GM21723 (cell line): ENCODE measurements at regions not wholly inside any gene's neighbourhood (a gene's known extent, or its start where the extent isn't known, plus 50 kb on each side); places are given as distances from the start of the nearest gene placed in this dataset.

Experiments
- ATAC-seq: cut with Tn5 transposase; IDR thresholded peaks from one replicate; pipeline ENCODE4 v1.9.1; 2021; ENCODE audit warnings: mild to moderate bottlenecking, moderate library complexity; ENCODE audit not compliant: unreplicated experiment

DNA sequence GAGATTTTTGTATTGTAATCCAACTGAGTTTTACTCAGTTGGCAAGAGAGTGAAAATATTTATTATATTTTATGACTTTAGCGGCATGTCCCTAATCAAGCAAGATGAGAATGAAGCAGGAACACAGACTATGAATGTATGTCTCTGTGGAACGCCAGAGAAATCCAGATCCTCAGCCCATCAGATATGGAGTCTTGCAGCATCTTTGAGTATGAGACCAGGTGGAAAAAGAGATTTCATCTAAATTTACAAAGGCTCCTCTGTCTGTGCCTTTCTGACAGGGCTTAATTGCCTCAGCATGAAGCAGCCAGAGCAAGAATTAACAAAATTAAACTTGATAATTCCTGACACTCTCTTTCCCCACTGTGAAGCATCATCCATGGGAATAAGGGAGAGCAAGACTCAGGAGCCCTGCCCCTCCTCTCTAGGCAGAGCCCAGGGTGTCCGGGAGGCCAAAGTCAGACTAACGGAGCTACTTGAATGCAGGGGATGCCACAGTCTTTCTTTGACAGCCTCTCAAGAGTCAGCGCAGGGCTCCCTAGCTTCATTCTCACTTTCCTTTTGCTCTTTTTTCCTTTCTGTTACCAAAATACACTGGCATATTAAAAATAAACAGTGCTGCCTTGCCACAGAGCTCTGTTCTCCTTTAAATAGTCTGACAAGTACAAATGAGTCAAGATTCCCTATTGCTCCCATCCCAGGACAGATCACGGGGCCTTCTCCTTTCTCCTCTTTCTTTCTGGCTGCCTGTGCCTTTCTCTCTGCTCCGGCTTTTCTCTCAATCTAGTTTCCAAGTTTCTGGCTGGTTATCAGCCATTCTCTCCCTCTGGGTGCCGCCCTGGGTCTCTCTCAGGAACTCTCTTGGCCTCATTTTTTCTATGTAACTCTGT lies 132.2 kb upstream of the INHBA start:
- ATAC-seq = no peak

DNA sequence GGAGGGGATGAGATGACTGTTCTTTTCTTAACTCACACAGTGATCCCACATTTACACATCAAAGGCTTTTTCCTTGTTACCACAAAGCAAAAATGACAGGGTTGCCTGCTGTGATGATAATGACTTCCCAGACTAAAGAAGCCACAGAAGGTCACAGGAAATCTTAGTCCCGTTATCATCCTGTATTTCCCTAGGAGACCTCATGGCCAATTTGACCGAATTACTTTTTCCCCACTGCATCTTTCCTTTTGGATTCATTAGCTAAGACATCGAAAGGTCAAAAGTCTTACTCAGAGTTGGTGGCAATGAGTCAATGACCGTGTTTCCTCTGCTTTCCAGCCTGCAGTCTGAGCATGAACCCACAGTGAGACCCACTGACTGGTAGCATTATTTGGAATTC lies 130.1 kb upstream of the INHBA start:
- no peak for ATAC-seq

DNA sequence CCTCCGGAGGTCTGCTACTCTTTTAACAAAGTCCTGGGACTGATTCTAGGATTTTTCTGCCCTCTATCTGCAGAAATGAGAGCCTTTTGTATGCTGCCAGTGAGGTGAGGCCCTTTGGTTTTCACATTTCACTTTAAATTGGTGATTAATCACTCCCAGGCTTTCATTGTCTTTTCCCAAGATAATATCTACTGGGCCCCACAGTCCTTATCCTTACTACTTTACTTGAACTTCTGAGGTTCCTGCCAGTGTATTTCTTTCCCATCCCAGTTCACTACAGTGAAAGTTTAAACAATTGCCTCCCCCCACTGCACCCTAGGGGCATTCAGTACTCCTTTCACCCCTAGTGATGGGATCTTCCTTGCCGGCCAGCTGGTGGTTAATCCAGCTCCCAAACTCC lies 127.4 kb upstream of the INHBA start:
- no peak for ATAC-seq

DNA sequence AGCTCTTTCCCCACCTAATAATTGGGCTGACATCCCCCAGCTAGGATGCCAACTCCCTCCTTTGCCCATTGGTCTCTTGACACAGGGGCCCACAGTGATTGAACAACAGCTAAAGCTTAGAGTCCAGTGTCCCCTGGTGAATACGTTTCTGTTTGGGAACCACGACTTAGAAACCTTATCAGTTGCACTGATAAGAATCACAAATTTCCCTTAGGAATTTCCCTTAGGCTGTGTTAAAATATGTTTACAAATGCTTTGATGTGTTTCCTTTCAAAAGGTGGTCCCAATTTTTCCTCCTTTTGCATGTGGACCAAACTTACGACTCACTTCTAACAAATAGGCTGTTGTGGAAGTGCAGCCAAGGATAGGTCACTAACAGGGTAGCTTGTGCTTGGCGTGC lies 126.0 kb upstream of the INHBA start:
- no peak for ATAC-seq

DNA sequence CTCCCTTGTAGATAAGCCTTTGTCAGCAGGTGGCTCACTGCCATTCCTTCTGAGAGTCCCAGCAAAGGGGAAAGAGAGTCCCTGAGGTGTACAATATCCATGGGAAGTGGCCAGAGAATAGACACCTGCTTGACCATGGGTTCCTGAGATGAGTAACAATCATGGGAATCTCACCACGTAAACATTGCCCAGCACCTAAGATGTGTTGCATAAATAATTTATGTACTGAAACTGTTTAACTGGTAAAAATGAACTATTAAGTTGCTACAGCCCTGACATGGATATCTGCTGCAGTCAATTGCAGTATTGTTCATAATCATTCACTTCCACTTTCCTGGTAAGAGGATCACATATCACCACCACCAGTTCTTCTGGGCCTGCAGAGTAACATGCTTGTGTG lies 123.8 kb upstream of the INHBA start:
- no peak for ATAC-seq

DNA sequence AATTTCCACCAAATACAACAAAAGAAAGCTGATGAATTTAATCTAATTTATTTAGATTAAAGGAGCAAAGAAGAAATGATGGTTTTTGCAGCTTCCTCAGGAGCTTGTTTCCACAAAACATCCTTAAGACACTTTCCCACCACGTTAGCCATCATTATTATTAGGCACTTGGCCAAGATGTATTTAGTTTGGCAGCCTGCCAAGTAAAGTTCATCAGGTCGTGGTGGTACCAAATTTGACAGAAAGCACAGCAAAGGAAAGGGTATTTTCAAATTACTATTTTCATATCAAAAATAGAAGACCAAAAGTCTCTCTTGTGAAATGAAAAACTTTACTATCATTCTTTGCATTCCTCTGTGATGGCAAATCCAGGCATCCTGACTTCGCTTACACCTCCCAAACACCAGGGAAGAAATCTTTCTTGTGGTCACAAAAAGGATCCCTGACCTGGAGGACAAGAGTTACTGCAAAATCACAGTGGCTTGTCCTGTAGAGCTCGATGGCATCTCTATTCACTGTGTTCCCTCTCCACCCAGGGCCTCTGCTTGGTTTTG lies 123.1 kb upstream of the INHBA start:
- no peak for ATAC-seq

DNA sequence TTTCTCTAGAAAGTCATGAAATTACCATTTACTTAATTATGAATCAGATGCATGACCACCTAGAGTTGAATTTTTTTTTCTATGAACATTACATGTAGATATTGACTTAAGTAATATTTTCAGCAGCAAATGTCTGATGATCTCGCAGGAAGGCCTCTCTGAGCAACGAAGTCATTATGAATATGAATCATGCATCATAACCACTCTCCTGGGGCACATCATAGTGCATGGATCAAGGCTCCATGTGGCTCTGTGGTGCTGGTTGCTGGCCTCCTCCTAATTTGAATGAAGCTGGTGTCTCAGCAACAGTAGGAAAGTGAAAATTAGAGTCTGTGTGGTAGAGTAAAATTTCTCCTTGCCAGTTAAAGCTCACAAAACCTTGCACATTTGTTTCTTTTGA lies 121.4 kb upstream of the INHBA start:
- no peak for ATAC-seq

DNA sequence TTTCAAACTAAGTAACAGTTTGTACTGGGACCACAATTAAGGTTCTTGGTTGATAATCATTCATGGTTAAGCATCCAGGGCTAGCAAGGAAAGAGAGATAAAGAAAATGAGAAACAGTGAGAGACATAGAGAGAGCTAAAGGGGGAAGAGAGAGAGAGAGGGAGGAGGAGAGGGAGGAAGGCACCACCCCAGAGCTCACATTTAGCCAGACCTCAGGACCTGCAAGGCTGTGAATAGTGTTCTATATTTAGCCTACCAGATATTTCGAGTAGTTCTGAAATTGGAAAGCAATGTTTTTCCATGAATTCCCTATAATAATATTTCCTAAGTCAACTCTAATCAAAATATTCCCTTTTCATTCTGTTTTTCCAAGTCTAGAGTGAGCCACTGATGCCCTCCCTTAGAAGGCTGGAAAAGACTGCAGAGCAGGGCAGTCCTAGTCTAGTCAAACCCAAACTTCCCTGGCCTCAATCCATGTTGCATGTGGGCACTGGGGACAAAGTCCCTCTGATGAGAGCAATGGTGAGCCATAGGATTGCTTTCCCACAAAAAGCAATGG lies 119.4 kb upstream of the INHBA start:
- ATAC-seq = no peak

DNA sequence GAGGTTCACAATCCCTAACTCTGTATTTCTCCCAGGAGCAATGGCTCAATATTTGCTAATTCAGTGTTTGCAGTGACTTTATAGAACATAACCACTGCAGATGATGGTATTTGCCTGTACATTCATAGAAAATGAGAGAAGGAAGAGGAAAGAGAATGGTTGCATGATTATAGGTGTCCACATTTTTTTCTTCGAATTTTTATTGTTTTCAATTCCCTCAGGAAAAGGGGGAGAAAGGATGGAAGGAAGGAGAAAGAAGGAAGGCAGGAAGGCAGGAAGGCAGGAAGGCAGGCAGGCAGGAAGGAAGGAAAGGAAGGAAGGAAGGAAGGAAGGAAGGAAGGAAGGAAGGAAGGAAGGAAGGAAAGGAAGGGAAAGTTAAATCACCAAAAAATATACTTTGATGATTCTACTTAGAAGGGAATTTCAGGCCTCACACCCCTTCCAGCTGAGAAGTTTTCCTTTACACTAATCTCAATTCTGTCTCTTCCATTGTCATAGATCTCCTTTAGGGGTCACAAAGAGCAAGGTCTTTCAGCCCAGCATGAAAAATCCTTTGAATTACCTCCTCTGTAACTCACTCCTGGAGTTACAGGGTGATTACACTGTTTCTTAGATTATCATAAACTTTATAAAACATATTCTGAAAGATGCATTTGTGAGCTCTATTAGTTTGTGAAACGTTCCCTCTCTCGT lies 118.8 kb upstream of the INHBA start:
- ATAC-seq = no peak

DNA sequence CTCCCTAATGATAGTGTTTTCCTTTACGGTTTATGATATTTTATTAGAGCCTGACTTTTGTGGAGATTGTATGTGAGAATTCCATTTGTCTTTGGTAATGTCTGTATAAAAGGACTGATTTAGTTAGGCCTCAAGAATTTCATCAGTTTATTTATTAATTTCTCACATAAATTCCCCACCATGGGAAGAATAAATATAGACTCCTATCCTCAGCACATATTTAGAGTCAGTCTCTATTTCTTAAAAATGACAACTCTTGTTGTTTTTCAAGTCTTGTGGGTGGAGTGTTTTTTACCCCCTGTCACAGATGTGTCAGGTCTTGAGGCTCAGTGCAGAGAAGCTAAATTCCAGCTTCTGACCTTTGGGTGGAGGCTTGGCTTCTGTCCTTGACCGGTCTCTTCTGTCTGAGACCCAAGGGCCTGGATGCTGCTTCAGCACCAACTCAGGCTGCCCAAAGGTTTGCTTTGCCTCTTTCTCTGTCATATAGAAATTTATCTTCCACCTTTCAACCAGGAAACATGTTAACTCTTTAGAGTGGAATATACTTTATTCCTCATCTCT lies 117.3 kb upstream of the INHBA start:
- no peak for ATAC-seq

DNA sequence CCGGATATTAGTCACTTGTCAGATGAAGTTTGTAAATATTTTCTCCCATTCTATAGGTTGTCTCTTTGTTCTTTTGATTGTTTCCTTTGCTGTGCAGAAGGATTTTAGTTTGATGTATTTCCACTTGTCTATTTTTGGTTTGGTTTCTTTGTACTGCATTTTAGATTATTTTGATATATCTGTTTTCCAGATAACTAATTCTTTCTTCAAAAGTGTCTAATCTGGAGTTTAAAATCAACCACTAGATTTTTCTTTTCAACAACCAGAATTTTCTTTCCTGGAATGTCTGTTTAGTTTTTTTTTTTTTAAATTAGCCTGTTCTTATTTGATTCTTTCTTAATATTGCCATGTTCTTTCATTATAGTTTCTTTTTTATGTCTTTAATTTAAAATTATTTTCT lies 116.8 kb upstream of the INHBA start:
- ATAC-seq = no peak

DNA sequence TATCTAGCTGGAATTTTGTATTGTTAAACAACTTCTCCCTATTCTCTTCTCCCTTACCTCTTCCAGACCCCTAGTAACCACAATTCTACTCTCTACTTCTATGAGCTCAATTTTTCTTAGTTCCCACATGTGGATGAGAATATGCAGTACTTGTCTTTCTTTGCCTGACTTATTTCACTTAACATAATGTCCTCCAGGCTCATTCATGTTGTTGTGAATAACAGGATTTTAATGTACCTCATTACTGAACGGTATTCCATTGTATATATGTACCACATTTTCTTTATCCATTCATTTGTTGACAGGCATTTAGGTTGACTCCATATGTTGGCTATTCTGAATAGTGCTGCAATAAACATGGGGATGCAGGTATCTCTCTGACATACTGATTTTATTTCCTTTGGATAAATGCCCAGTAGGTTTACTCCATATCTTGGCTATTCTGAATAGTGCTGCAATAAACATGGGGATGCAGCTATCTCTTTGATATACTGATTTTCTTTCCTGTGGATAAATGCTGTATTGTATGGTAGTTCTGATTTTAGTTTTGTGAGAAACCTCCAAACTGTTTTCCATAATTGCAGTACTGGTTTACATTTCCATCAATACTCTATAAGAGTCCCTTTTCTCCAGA lies 116.0 kb upstream of the INHBA start:
- no peak for ATAC-seq

DNA sequence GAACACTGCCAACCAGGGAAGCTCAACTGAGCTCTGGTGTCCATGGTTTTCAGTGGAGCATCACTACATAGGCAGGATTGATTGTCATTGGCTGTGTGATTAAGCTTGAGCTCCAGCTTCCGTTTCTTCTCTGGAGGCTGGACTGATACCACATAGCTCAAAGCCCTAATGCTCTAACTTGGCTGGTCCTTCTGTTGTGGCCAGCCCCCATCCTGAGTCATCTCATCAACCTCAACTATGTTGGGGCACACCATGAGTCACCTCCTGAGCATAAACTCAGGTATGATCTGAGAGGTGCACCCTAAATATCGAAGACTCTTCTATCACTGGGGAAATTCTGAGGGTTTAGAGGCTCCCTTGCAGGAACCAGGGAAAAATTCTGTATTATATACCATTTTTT lies 114.5 kb upstream of the INHBA start:
- ATAC-seq = peak; percentile 69

DNA sequence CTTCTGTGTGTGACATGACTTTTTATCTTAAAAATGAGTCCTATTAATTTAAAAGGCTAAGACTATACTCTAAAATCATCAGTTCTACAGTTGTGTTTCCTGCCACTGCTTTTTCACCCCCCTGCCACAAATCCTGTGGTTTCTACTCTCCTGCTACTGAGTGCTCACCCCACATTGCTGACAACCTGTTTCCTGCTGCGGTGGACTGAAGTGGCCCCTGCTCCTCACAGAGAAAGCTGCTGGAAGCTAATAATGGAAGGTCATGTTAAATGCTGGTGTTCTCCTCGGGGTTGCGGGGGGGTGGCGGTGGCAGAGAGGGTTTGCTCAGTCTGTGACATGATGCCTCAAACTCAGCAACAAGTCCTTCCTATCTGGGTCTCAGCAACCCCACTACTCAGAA lies 113.2 kb upstream of the INHBA start:
- ATAC-seq = peak; percentile 55

DNA sequence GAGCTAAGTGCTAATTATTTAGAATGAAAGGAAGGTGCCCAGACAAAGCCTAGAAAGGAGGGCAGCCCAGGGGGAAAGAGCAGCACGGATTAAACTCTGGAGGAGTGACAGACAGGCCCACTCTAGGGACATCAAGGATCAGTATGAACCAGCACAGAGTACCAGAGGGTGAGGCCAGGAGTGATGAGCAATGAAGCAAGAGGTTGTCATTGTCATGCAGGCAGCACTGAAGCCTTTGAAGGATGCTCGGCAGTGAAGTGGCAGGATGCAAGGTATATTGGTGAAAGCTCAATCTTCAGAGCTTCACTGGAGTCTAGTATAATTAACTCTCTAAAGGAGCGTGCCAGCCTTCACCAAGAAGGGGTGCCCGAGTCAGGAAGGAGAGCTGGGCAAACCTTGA lies 112.0 kb upstream of the INHBA start:
- no peak for ATAC-seq

DNA sequence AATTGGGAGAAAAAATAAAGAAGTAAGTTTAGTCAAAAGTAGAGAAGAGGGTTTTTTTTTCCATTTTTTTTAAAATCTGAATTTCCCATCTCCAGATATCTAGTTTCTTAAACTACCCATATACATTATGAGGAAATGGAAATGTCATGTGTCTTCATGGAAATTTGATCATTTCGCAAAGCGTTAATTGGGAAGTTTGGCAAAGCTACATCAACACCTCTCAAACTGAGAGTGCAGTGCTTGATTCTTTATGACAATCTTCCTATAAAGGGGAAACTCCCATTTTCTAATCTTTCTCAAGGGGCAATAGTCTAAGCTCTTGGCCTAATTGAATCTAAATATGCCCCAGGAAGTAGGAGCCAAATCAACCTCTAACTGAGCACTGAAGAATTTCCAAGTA lies 110.4 kb upstream of the INHBA start:
- no peak for ATAC-seq

DNA sequence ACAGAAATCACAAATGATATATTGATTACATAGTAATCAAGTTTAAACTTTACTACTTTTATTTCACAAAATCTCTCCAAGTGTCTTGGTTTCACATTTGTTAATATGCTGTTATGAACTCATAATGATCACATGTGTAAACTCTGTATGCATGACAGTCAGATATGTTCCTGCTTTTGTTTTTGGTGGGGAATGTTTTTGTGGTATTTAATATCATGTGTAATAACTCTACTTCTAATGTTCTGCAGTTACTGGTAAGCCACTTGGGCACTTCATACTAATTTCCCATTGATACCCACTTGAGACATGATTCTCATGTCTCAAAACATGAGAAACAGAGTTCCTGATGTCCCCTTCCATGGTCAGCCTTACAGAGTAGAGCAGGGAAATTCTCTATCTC lies 109.1 kb upstream of the INHBA start:
- no peak for ATAC-seq

DNA sequence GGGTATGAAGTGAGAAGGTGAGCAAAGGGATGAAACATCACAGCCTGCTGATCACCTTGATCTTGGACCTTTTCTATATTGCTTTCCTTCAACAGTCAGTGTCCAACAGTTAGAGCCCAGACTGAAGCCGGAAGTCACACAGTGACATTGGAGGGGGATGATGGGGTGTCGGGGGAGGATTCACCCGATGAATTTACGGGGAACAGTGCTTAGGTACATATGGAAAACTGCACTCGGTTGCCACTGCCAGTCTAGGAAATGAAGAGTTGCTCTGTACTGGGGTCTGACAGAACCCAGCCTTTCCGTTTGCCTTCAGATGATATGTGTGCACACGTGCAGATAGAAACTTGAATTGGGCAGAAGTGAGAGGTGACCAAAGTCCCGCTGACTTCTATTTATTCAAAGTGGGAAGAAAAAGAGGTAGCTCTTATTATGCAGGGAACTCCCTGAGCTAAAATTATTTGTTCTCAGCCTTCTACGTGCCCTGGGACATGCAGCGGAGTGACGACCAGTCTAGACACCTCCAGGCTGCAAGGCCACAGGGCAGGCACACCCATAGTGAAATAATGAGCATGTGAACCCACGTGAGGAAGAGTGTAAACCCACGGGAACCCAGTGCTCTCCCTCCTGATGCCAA lies 107.2 kb upstream of the INHBA start:
- peak; percentile 95 for ATAC-seq

DNA sequence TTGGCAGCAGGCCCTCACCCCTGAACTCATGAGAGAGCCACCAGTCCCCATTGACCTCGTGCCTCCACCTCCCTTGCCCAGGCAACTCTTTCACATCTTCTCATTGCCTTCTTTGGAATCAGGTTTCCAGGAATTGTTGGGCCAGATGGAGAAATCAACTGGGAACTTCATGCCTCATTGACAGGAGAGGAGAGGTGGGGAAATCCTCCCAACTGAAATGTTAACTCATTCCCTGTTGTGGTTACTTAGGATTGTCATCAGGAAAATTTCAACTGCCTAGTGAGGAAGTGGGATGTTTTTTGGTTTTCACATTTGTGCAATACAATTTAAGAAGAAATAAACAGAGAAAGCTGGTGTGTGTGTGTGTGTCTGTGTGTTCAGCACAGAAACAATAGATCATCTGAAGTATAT lies 106.6 kb upstream of the INHBA start:
- ATAC-seq = no peak

DNA sequence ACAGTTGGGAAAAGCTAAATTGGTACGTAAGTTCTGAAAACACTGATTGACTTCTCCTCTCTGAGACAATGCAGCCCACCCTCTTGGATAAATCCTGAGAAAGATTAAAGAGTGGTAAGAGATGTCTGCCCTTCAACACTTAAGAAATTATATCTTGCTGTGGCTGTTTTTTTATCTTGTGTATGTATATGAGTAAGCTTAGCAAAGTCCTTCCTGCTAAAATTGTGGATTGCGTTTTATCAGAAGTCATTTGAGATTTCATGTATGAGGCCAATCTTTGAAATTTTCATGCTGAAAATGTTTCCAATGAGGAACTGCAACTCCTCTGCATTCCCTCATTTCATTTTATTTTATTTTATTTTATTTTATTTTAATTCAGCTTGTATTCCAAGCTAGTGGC lies 106.2 kb upstream of the INHBA start:
- ATAC-seq = no peak

DNA sequence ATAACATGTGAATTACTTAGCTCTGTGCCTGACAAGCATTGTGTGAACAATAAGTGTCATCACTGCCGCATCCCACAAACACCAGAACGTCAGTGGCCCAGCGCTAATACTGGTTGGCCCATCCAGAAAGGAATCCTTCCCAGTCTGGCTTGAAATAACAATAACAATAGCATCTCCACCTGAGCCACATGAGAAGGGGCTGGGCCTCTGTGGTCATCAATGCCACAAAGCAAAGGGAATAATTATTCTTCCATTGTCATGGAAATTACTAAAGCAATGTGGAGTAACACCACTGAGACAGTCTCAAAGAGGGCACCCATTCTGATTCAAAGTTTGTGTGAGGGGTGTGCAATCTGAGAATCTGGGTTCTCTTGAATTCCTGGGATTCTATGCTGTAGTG lies 105.7 kb upstream of the INHBA start:
- no peak for ATAC-seq
